Adipocyte (in vitro differentiated cells): ENCODE measurements at regions not wholly inside any gene's neighbourhood (a gene's known extent, or its start where the extent isn't known, plus 50 kb on each side); places are given as distances from the start of the nearest gene placed in this dataset.

Experiments
- DNase-seq: peaks from one replicate; pipeline ENCODE4 v3.0.0-alpha.2; 2015; ENCODE audit warnings: low read depth
- H3K27me3 ChIP-seq: replicated peaks from 2 replicates; pipeline ENCODE4 v1.7.0; 2013; ENCODE audit warnings: mild to moderate bottlenecking, low read length, moderate library complexity; ENCODE audit not compliant: control insufficient read depth, insufficient read depth
- H3K36me3 ChIP-seq: 2 replicates; pipeline ENCODE4 v1.7.0; 2013; ENCODE audit warnings: low read length, mild to moderate bottlenecking, moderate library complexity; ENCODE audit not compliant: control insufficient read depth, insufficient read depth, severe bottlenecking
- H3K4me1 ChIP-seq: 2 replicates; pipeline ENCODE4 v1.7.0; 2013; ENCODE audit warnings: mild to moderate bottlenecking, low read length, moderate library complexity; ENCODE audit not compliant: control insufficient read depth, insufficient read depth
- H3K4me3 ChIP-seq: 2 replicates; pipeline ENCODE4 v1.7.0; 2013; ENCODE audit warnings: mild to moderate bottlenecking, low read length, moderate library complexity
- H3K9ac ChIP-seq: 2 replicates; pipeline ENCODE4 v1.7.0; 2013; ENCODE audit warnings: mild to moderate bottlenecking, low read length, moderate library complexity
- H3K9me3 ChIP-seq: 2 replicates; pipeline ENCODE4 v1.7.0; 2013; ENCODE audit warnings: mild to moderate bottlenecking, low read length, moderate library complexity; ENCODE audit not compliant: control insufficient read depth

- no peak overlapping the region for H3K9ac ChIP-seq
- no peaks in the 10 kb centered on the region for H3K4me1 ChIP-seq
- H3K36me3 ChIP-seq = no peaks in the 10 kb centered on the region
- peaks cover 8% of the 10 kb centered on the region for H3K9me3 ChIP-seq
- no peak overlapping the region for H3K4me3 ChIP-seq
- H3K27me3 ChIP-seq = no peaks in the 10 kb centered on the region
- DNase-seq = no peak
Measured at GRCh38 chr16:80066805-80067580, 466.5 kb upstream of the MAF start.

GRCh38 chr16:80065541-80065940 lies 465.0 kb upstream of the MAF start:
- no peak overlapping the region for H3K9ac ChIP-seq
- H3K36me3 ChIP-seq = no peaks in the 10 kb centered on the region
- H3K4me1 ChIP-seq = no peaks in the 10 kb centered on the region
- peaks cover 8% of the 10 kb centered on the region for H3K9me3 ChIP-seq
- DNase-seq = no peak
- H3K27me3 ChIP-seq = no peaks in the 10 kb centered on the region
- no peak overlapping the region for H3K4me3 ChIP-seq

GRCh38 chr16:80063713-80064069 lies 463.2 kb upstream of the MAF start:
- no peaks in the 10 kb centered on the region for H3K36me3 ChIP-seq
- no peaks in the 10 kb centered on the region for H3K9me3 ChIP-seq
- H3K9ac ChIP-seq = no peak overlapping the region
- peak; percentile 6 for DNase-seq
- no peak overlapping the region for H3K4me3 ChIP-seq
- H3K4me1 ChIP-seq = no peaks in the 10 kb centered on the region
- H3K27me3 ChIP-seq = no peaks in the 10 kb centered on the region

GRCh38 chr16:80063031-80063712 lies 462.6 kb upstream of the MAF start:
- H3K9me3 ChIP-seq = no peaks in the 10 kb centered on the region
- no peak for DNase-seq

GRCh38 chr16:80062361-80063030 lies 462.0 kb upstream of the MAF start:
- Histone ChIP-seq H3K9me3 (no peaks in the 10 kb centered on the region), H3K4me1 (peaks cover 8% of the 10 kb centered on the region), H3K27me3 (no peaks in the 10 kb centered on the region), H3K36me3 (no peaks in the 10 kb centered on the region), H3K9ac (no peak overlapping the region), H3K4me3 (no peak overlapping the region)
- no peak for DNase-seq

More at GRCh38 chr16:80063031-80063712, 462.6 kb upstream of the MAF start:
- no peak overlapping the region for H3K4me3 ChIP-seq
- peaks cover 4% of the 10 kb centered on the region for H3K4me1 ChIP-seq
- no peaks in the 10 kb centered on the region for H3K27me3 ChIP-seq
- H3K36me3 ChIP-seq = no peaks in the 10 kb centered on the region
- H3K9ac ChIP-seq = no peak overlapping the region

- no peaks in the 10 kb centered on the region for H3K27me3 ChIP-seq
- H3K4me3 ChIP-seq = no peak overlapping the region
- H3K9ac ChIP-seq = no peak overlapping the region
- peaks cover 21% of the 10 kb centered on the region for H3K4me1 ChIP-seq
- DNase-seq = no peak
- no peaks in the 10 kb centered on the region for H3K36me3 ChIP-seq
- no peaks in the 10 kb centered on the region for H3K9me3 ChIP-seq
Measured at GRCh38 chr16:80060470-80060869, 459.9 kb upstream of the MAF start.

- Histone ChIP-seq H3K4me3 (no peak overlapping the region), H3K27me3 (no peaks in the 10 kb centered on the region), H3K9me3 (no peaks in the 10 kb centered on the region)
Measured at GRCh38 chr16:80059836-80060235, 459.3 kb upstream of the MAF start.

GRCh38 chr16:80058214-80058613 lies 457.7 kb upstream of the MAF start:
- no peaks in the 10 kb centered on the region for H3K9me3 ChIP-seq
- peak overlapping the region; percentile 46 for H3K9ac ChIP-seq
- peak overlapping the region; percentile 2 for H3K4me3 ChIP-seq
- no peaks in the 10 kb centered on the region for H3K36me3 ChIP-seq
- no peak for DNase-seq
- H3K27me3 ChIP-seq = no peaks in the 10 kb centered on the region
- peaks cover 23% of the 10 kb centered on the region for H3K4me1 ChIP-seq

More at GRCh38 chr16:80059836-80060235, 459.3 kb upstream of the MAF start:
- Histone ChIP-seq H3K4me1 (peaks cover 23% of the 10 kb centered on the region), H3K36me3 (no peaks in the 10 kb centered on the region), H3K9ac (no peak overlapping the region)
- DNase-seq = no peak

- peaks cover 23% of the 10 kb centered on the region for H3K4me1 ChIP-seq
- H3K9me3 ChIP-seq = no peaks in the 10 kb centered on the region
- peak; percentile 76 for DNase-seq
- H3K9ac ChIP-seq = no peak overlapping the region
- H3K36me3 ChIP-seq = no peaks in the 10 kb centered on the region
- peak overlapping the region; percentile 46 for H3K4me3 ChIP-seq
- H3K27me3 ChIP-seq = no peaks in the 10 kb centered on the region
Measured at GRCh38 chr16:80056324-80056723, 455.8 kb upstream of the MAF start.

GRCh38 chr16:80055831-80056230 lies 455.3 kb upstream of the MAF start:
- Histone ChIP-seq H3K36me3 (no peaks in the 10 kb centered on the region), H3K9me3 (no peaks in the 10 kb centered on the region), H3K4me3 (peak overlapping the region; percentile 46), H3K4me1 (peaks cover 23% of the 10 kb centered on the region), H3K9ac (no peak overlapping the region), H3K27me3 (no peaks in the 10 kb centered on the region)
- DNase-seq = no peak

GRCh38 chr16:80054647-80055046 lies 454.1 kb upstream of the MAF start:
- no peaks in the 10 kb centered on the region for H3K27me3 ChIP-seq
- DNase-seq = no peak
- H3K9me3 ChIP-seq = no peaks in the 10 kb centered on the region
- no peaks in the 10 kb centered on the region for H3K36me3 ChIP-seq
- H3K4me1 ChIP-seq = peaks cover 23% of the 10 kb centered on the region
- H3K9ac ChIP-seq = no peak overlapping the region
- no peak overlapping the region for H3K4me3 ChIP-seq
